WTC11 (cell line): ENCODE measurements at regions not wholly inside any gene's neighbourhood (a gene's known extent, or its start where the extent isn't known, plus 50 kb on each side); places are given as distances from the start of the nearest gene placed in this dataset.

Source experiments
- ATAC-seq: fragments of 200-7000 bp; cut with Tn5 transposase; 2 replicates; pipeline ENCODE4 v1.10.0; 2021; ENCODE audit warnings: mild to moderate bottlenecking, moderate library complexity
- CTCF ChIA-PET: fragments of 300-600 bp; sonication (Branson Sonifier 250); formaldehyde crosslinking; loops from one replicate; lab custom pipeline; 2021; ENCODE audit warnings: antibody characterized with exemption; lab: Charles Lee
- POLR2A ChIA-PET: fragments of 350-600 bp; sonication (Branson Sonifier 250); formaldehyde crosslinking; loops from one replicate; lab custom pipeline; 2021; ENCODE audit warnings: antibody characterized with exemption; lab: Charles Lee
- DNase-seq: peaks from one replicate; pipeline ENCODE4 v3.0.0; 2021; ENCODE audit warnings: low spot score
- H3K27ac Mint-ChIP-seq: 2 replicates; pipeline ENCODE4 v1.8.0; 2021; ENCODE audit warnings: mixed read lengths
- H3K27me3 Mint-ChIP-seq: 2 replicates; pipeline ENCODE4 v1.8.0; 2021; ENCODE audit warnings: low read depth, mild to moderate bottlenecking, moderate library complexity, mixed read lengths
- H3K36me3 Mint-ChIP-seq: 2 replicates; pipeline ENCODE4 v1.8.0; 2021; ENCODE audit warnings: mixed read lengths
- H3K4me1 Mint-ChIP-seq: 2 replicates; pipeline ENCODE4 v1.8.0; 2022; ENCODE audit warnings: mixed read lengths
- H3K4me3 Mint-ChIP-seq: 2 replicates; pipeline ENCODE4 v1.8.0; 2021; ENCODE audit warnings: mild to moderate bottlenecking, moderate library complexity, mixed read lengths
- H3K9me3 Mint-ChIP-seq: 2 replicates; pipeline ENCODE4 v1.8.0; 2021; ENCODE audit warnings: mixed read lengths
- EMX1 ChIP-seq: fragments of 250-450 bp; sonication (Bioruptor Pico); IDR thresholded peaks from 2 replicates; pipeline ENCODE4 v1.8.0; 2021; ENCODE audit warnings: mild to moderate bottlenecking
- ETV6 ChIP-seq: sonication (generic); formaldehyde crosslinking; IDR thresholded peaks from 2 replicates; pipeline ENCODE4 v1.8.1; 2022; ENCODE audit warnings: mild to moderate bottlenecking, missing genetic modification reagents
- KAT7 ChIP-seq: sonication (generic); formaldehyde crosslinking; IDR thresholded peaks from 2 replicates; pipeline ENCODE4 v1.8.1; 2023; ENCODE audit warnings: missing genetic modification reagents, mild to moderate bottlenecking, borderline replicate concordance
- SMAD4 ChIP-seq: sonication (generic); formaldehyde crosslinking; IDR thresholded peaks from 2 replicates; pipeline ENCODE4 v1.8.0; 2022; ENCODE audit warnings: mild to moderate bottlenecking, missing genetic modification reagents
- TP53 ChIP-seq: sonication (generic); formaldehyde crosslinking; IDR thresholded peaks from 2 replicates; pipeline ENCODE4 v1.8.1; 2023; ENCODE audit warnings: mild to moderate bottlenecking, missing genetic modification reagents
- ZNF317 ChIP-seq: sonication (generic); formaldehyde crosslinking; IDR thresholded peaks from 2 replicates; pipeline ENCODE4 v1.8.1; 2023; ENCODE audit warnings: low read depth, mild to moderate bottlenecking, moderate library complexity, missing genetic modification reagents, borderline replicate concordance
- ZNF396 ChIP-seq: fragments of 250-450 bp; sonication (Bioruptor Pico); IDR thresholded peaks from 2 replicates; pipeline ENCODE4 v1.8.0; 2021; ENCODE audit warnings: mild to moderate bottlenecking, moderate library complexity, borderline replicate concordance
- TF ChIP-seq, protein P1 (sequence below): fragments of 250-450 bp; sonication (Bioruptor Pico); IDR thresholded peaks from 2 replicates; pipeline ENCODE4 v1.9.0; 2021; ENCODE audit warnings: mild to moderate bottlenecking
- TF ChIP-seq, protein P2 (sequence below): sonication (generic); formaldehyde crosslinking; IDR thresholded peaks from 2 replicates; pipeline ENCODE4 v1.8.0; 2022; ENCODE audit warnings: mild to moderate bottlenecking, missing genetic modification reagents
- TF ChIP-seq, protein P3 (sequence below): sonication (generic); formaldehyde crosslinking; IDR thresholded peaks from 2 replicates; pipeline ENCODE4 v1.8.1; 2023; ENCODE audit warnings: mild to moderate bottlenecking, missing genetic modification reagents, moderate library complexity
- TF ChIP-seq, protein P4 (sequence below): sonication (generic); formaldehyde crosslinking; IDR thresholded peaks from 2 replicates; pipeline ENCODE4 v1.8.1; 2023; ENCODE audit warnings: mild to moderate bottlenecking, missing genetic modification reagents
- TF ChIP-seq, protein P5 (sequence below): sonication (generic); formaldehyde crosslinking; IDR thresholded peaks from 2 replicates; pipeline ENCODE4 v1.8.0; 2022; ENCODE audit warnings: missing genetic modification reagents
- TF ChIP-seq, protein P6 (sequence below): sonication (generic); formaldehyde crosslinking; conservative IDR thresholded peaks from 2 replicates; pipeline ENCODE4 v1.8.1; 2022; ENCODE audit warnings: mild to moderate bottlenecking, missing genetic modification reagents
- TF ChIP-seq, protein P7 (sequence below): fragments of 250-450 bp; sonication (Bioruptor Pico); conservative IDR thresholded peaks from 2 replicates; pipeline ENCODE4 v1.9.0; 2021; ENCODE audit warnings: mild to moderate bottlenecking

DNA sequence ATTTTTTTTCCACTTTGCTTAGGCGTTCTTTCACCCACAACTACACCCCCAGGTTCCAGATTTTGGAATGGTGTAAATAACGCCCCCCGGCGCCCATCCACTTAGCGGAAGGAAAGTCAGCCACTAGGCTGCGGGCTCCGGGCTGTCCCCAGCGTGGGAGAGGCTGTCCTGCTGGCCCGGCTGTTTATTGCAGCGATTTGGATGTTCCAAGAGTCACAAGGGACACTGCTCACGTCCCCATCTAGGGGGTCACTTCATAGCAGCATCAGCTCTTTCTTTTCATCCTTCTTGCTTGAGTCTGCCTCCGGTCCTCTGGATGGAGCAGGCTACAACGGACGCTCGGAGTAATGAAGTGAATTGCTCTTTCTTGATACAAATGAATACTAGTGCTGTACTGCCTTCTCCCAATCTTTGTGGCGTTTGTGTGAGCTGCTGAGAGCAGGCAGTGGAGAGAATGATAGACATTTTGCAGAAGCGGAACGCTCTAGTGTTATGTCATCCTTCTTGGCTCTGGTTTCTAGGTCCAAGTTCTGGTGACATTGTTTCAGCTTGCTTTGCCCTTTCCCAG, 50.7 kb upstream of the PAIP2B start:
- DNase-seq (peak; percentile 77), ATAC-seq (peak; percentile 46)
- ChIA-PET CTCF (interaction anchor here (0.8 to 3.4 kb wide), 10 partner anchors 22 to 205 kb away, joined by 3 to 23 read pairs (median 6); partner anchors contain the start of genes PAIP2B and ZNF638), POLR2A (interaction anchor here (1.0 to 2.7 kb wide), 3 partner anchors 51 to 176 kb away, joined by 4 to 14 read pairs (median 4); partner anchors contain the start of genes DYSF, PAIP2B and ZNF638)
- peaks cover 9% of the 10 kb centered on the region for H3K9me3 Mint-ChIP-seq
- H3K27me3 Mint-ChIP-seq: peaks cover 48% of the 10 kb centered on the region
- peaks cover 46% of the 10 kb centered on the region for H3K4me1 Mint-ChIP-seq
- TF ChIP-seq, protein P1, sequence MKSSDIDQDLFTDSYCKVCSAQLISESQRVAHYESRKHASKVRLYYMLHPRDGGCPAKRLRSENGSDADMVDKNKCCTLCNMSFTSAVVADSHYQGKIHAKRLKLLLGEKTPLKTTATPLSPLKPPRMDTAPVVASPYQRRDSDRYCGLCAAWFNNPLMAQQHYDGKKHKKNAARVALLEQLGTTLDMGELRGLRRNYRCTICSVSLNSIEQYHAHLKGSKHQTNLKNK: no peak
- no peak for TF ChIP-seq TP53 (CRISPR knock-in tag)
- TF ChIP-seq ETV6 (CRISPR knock-in tag): no peak
- TF ChIP-seq, protein P2, sequence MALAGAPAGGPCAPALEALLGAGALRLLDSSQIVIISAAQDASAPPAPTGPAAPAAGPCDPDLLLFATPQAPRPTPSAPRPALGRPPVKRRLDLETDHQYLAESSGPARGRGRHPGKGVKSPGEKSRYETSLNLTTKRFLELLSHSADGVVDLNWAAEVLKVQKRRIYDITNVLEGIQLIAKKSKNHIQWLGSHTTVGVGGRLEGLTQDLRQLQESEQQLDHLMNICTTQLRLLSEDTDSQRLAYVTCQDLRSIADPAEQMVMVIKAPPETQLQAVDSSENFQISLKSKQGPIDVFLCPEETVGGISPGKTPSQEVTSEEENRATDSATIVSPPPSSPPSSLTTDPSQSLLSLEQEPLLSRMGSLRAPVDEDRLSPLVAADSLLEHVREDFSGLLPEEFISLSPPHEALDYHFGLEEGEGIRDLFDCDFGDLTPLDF (CRISPR knock-in tag): no peak
- peaks cover 7% of the 10 kb centered on the region for H3K36me3 Mint-ChIP-seq
- H3K4me3 Mint-ChIP-seq: peak overlapping the region; percentile 80
- H3K27ac Mint-ChIP-seq: peak overlapping the region; percentile 43

DNA sequence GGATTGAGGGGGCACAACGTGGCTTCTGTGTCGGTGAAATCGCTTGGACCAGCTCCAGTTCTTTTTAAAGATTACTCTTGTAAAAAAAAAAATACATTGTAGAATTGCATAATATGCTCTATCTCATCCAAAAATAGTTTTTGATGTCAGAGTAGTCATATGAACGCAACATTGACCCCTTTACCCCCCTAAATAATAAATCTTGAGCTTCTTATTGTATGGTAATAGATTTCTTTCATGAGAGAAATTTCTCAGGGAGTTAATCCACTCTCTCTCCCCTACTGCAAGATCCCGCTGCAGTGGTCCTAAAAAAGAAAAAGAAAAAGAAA, 50.2 kb upstream of the PAIP2B start:
- TF ChIP-seq SMAD4 (CRISPR knock-in tag): no peak
- no peak for TF ChIP-seq KAT7 (CRISPR knock-in tag)
- TF ChIP-seq, protein P3, sequence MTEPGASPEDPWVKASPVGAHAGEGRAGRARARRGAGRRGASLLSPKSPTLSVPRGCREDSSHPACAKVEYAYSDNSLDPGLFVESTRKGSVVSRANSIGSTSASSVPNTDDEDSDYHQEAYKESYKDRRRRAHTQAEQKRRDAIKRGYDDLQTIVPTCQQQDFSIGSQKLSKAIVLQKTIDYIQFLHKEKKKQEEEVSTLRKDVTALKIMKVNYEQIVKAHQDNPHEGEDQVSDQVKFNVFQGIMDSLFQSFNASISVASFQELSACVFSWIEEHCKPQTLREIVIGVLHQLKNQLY (CRISPR knock-in tag): no peak
- TF ChIP-seq, protein P4, sequence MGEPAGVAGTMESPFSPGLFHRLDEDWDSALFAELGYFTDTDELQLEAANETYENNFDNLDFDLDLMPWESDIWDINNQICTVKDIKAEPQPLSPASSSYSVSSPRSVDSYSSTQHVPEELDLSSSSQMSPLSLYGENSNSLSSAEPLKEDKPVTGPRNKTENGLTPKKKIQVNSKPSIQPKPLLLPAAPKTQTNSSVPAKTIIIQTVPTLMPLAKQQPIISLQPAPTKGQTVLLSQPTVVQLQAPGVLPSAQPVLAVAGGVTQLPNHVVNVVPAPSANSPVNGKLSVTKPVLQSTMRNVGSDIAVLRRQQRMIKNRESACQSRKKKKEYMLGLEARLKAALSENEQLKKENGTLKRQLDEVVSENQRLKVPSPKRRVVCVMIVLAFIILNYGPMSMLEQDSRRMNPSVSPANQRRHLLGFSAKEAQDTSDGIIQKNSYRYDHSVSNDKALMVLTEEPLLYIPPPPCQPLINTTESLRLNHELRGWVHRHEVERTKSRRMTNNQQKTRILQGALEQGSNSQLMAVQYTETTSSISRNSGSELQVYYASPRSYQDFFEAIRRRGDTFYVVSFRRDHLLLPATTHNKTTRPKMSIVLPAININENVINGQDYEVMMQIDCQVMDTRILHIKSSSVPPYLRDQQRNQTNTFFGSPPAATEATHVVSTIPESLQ (CRISPR knock-in tag): no peak
- TF ChIP-seq EMX1 (CRISPR knock-in tag): no peak
- TF ChIP-seq, protein P5, sequence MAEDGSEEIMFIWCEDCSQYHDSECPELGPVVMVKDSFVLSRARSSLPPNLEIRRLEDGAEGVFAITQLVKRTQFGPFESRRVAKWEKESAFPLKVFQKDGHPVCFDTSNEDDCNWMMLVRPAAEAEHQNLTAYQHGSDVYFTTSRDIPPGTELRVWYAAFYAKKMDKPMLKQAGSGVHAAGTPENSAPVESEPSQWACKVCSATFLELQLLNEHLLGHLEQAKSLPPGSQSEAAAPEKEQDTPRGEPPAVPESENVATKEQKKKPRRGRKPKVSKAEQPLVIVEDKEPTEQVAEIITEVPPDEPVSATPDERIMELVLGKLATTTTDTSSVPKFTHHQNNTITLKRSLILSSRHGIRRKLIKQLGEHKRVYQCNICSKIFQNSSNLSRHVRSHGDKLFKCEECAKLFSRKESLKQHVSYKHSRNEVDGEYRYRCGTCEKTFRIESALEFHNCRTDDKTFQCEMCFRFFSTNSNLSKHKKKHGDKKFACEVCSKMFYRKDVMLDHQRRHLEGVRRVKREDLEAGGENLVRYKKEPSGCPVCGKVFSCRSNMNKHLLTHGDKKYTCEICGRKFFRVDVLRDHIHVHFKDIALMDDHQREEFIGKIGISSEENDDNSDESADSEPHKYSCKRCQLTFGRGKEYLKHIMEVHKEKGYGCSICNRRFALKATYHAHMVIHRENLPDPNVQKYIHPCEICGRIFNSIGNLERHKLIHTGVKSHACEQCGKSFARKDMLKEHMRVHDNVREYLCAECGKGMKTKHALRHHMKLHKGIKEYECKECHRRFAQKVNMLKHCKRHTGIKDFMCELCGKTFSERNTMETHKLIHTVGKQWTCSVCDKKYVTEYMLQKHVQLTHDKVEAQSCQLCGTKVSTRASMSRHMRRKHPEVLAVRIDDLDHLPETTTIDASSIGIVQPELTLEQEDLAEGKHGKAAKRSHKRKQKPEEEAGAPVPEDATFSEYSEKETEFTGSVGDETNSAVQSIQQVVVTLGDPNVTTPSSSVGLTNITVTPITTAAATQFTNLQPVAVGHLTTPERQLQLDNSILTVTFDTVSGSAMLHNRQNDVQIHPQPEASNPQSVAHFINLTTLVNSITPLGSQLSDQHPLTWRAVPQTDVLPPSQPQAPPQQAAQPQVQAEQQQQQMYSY (CRISPR knock-in tag): no peak
- TF ChIP-seq, protein P1: no peak
- TF ChIP-seq, protein P6, sequence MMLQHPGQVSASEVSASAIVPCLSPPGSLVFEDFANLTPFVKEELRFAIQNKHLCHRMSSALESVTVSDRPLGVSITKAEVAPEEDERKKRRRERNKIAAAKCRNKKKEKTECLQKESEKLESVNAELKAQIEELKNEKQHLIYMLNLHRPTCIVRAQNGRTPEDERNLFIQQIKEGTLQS: no peak
- no peak for TF ChIP-seq ZNF396 (CRISPR knock-in tag)
- TF ChIP-seq, protein P7, sequence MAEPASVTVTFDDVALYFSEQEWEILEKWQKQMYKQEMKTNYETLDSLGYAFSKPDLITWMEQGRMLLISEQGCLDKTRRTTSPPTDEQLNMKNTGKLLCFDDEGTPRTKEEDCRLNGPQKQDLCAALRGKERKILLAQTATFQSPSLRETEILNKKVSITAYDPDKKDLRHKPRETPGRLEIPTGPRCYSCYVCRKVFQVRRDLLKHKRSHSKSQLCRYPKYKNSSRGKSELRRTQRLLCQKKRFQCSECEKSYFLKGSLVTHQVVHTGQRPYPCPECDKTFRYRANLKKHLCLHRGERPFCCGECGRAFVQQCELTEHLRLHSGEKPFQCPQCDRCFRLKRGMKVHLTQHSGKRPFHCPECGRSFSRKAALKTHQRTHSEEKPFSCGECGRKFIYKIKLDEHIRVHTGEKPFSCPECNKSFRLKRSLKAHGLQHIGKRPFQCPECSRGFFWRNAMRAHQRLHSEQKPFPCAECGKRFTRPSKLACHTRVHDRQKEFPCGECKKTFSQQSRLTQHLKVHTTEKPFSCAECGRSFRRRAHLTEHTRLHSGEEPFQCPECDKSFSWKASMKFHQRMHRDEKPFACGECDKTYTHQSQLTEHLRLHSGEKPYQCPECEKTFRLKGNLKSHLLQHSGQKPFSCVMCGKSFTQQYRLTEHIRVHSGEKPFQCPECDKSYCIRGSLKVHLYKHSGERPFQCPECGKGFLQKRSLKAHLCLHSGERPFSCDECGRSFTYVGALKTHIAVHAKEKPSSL (CRISPR knock-in tag): no peak
- no peak for TF ChIP-seq ZNF317 (CRISPR knock-in tag)
- Mint-ChIP-seq H3K27me3 (peaks cover 53% of the 10 kb centered on the region), H3K4me1 (peaks cover 44% of the 10 kb centered on the region), H3K27ac (no peak overlapping the region), H3K36me3 (peaks cover 7% of the 10 kb centered on the region), H3K4me3 (peak overlapping the region; percentile 80), H3K9me3 (peaks cover 9% of the 10 kb centered on the region)
- ATAC-seq: no peak
- CTCF ChIA-PET: interaction anchor here (1.1 to 3.4 kb wide), 9 partner anchors 22 to 205 kb away, joined by 3 to 23 read pairs (median 7); partner anchors contain the start of genes PAIP2B and ZNF638
- POLR2A ChIA-PET: interaction anchor here (1.2 to 2.7 kb wide), 3 partner anchors 50 to 177 kb away, joined by 4 to 14 read pairs (median 5); partner anchors contain the start of genes DYSF, PAIP2B and ZNF638
- no peak for DNase-seq
